ENCODE measurements at regions not wholly inside any gene's neighbourhood (a gene's known extent, or its start where the extent isn't known, plus 50 kb on each side); places are given as distances from the start of the nearest gene placed in this dataset.

GRCh38 chr3:66830301-66830700 is 167.8 kb upstream of the KBTBD8 start:
- TF ChIP-seq ZNF521 (tag by site-specific recombination; IDR thresholded peaks at IDR 0.05) (no peak), CTCF (tag by site-specific recombination; IDR thresholded peaks at IDR 0.05) (no peak), PBX3 (CRISPR knock-in tag; IDR thresholded peaks at IDR 0.05) (no peak)

All from HEK293 (cell line).